H1 (cell line): ENCODE measurements at regions not wholly inside any gene's neighbourhood (a gene's known extent, or its start where the extent isn't known, plus 50 kb on each side); places are given as distances from the start of the nearest gene placed in this dataset.

ENCODE experiments used
- CTCF ChIA-PET: fragments of 300-600 bp; sonication (Branson Sonifier 250); formaldehyde crosslinking; loops from one replicate; lab custom pipeline; 2021; ENCODE audit not compliant: partially characterized antibody; lab: Charles Lee
- POLR2A ChIA-PET: fragments of 300-600 bp; sonication (Branson Sonifier 250); formaldehyde crosslinking; loops from one replicate; lab custom pipeline; 2021; ENCODE audit warnings: inconsistent platforms; ENCODE audit not compliant: partially characterized antibody; lab: Charles Lee
- DNase-seq, 2 experiments: peaks; one replicate each; pipeline versions ENCODE4 v3.0.0 to v3.0.0-alpha.2; 2010 to 2022; ENCODE audit warnings: low spot score in 2 of 2, low read depth in 1 of 2, mixed read lengths in 1 of 2
- FAIRE-seq: peaks from 2 replicates; lab custom pipeline; 2011; peaks lifted over from hg19 to GRCh38; lab: Jason Lieb, UNC
- H2AFZ ChIP-seq: 2 replicates; pipeline ENCODE4 v1.8.1; 2012; ENCODE audit warnings: low read length, inconsistent platforms
- H2AK5ac ChIP-seq: 2 replicates; pipeline ENCODE4 v1.6.1; 2013; ENCODE audit warnings: low read depth, low read length
- H2BK120ac ChIP-seq: replicated peaks from 2 replicates; pipeline ENCODE3; 2013; ENCODE audit warnings: low read depth, low read length, inconsistent platforms
- H2BK12ac ChIP-seq: 2 replicates; pipeline ENCODE4 v1.6.1; 2013; ENCODE audit warnings: low read depth, low read length
- H2BK15ac ChIP-seq: 2 replicates; pipeline ENCODE4 v1.6.1; 2013; ENCODE audit warnings: low read length
- H2BK20ac ChIP-seq: 2 replicates; pipeline ENCODE4 v1.6.1; 2013; ENCODE audit warnings: low read length
- H2BK5ac ChIP-seq: 2 replicates; pipeline ENCODE4 v1.6.1; 2013; ENCODE audit warnings: low read depth, low read length
- H3K14ac ChIP-seq: 2 replicates; pipeline ENCODE4 v1.6.1; 2013; ENCODE audit warnings: inconsistent platforms; ENCODE audit not compliant: insufficient read length
- H3K18ac ChIP-seq: 2 replicates; pipeline ENCODE4 v1.6.1; 2013; ENCODE audit warnings: low read length; ENCODE audit errors: extremely low read depth
- H3K23ac ChIP-seq: 2 replicates; pipeline ENCODE4 v1.6.1; 2013; ENCODE audit warnings: inconsistent platforms; ENCODE audit not compliant: insufficient read length
- H3K23me2 ChIP-seq: 2 replicates; pipeline ENCODE4 v1.6.1; 2013; ENCODE audit warnings: low read depth, low read length
- H3K27ac ChIP-seq: 2 replicates; pipeline ENCODE4 v1.6.1; 2011; ENCODE audit warnings: low read depth, low read length, inconsistent platforms
- H3K27me3 ChIP-seq, 4 experiments: replicated peaks in 1 of 4; 1 replicate in 1 of 4; 2 replicates in 3 of 4; pipeline versions ENCODE4 v1.6.1 to v1.8.1; 2011 to 2013; ENCODE audit warnings: low read length in 3 of 4, mild to moderate bottlenecking in 3 of 4, inconsistent platforms in 2 of 4, mixed read lengths in 2 of 4, moderate library complexity in 1 of 4; ENCODE audit not compliant: control insufficient read depth in 3 of 4, insufficient read depth in 3 of 4; ENCODE audit errors: extremely low read depth in 1 of 4
- H3K36me3 ChIP-seq, 4 experiments: 2 replicates each; pipeline versions ENCODE4 v1.6.1 to v1.8.1; 2011 to 2013; ENCODE audit warnings: mild to moderate bottlenecking in 4 of 4, low read length in 3 of 4, moderate library complexity in 2 of 4, control low read depth in 1 of 4, inconsistent platforms in 1 of 4; ENCODE audit not compliant: insufficient read depth in 4 of 4, control insufficient read depth in 2 of 4
- H3K4ac ChIP-seq: replicated peaks from 2 replicates; pipeline ENCODE3; 2013; ENCODE audit warnings: low read length, low read depth, mixed read lengths, inconsistent platforms; ENCODE audit not compliant: insufficient read length
- H3K4me1 ChIP-seq, 4 experiments: replicated peaks in 1 of 4; 1 replicate in 1 of 4; 2 replicates in 3 of 4; pipeline versions ENCODE4 v1.6.1 to v1.8.1; 2011 to 2013; ENCODE audit warnings: low read length in 3 of 4, inconsistent platforms in 2 of 4, mixed read lengths in 1 of 4; ENCODE audit not compliant: insufficient read depth in 4 of 4, control insufficient read depth in 3 of 4
- H3K4me2 ChIP-seq, 2 experiments: 2 replicates each; pipeline versions ENCODE4 v1.6.1 to v1.8.1; 2011 to 2013; ENCODE audit warnings: low read depth in 2 of 2, low read length in 2 of 2, control low read depth in 1 of 2, inconsistent platforms in 1 of 2, mild to moderate bottlenecking in 1 of 2; ENCODE audit not compliant: insufficient read depth in 1 of 2
- H3K4me3 ChIP-seq, 4 experiments: fragments of 200-600, 300-600 bp in 1 of 4; sonication (generic), shearing (Covaris generic), sonication (Bioruptor Twin) in 1 of 4; 2 replicates each; pipeline versions ENCODE4 v1.5.1 to v1.8.1; 2011 to 2016; ENCODE audit warnings: low read length in 4 of 4, low read depth in 3 of 4, control low read depth in 2 of 4, inconsistent platforms in 2 of 4, mild to moderate bottlenecking in 2 of 4, mixed read lengths in 1 of 4, moderate library complexity in 1 of 4; ENCODE audit not compliant: insufficient read depth in 2 of 4; ENCODE audit errors: extremely low read depth in 1 of 4
- H3K56ac ChIP-seq: replicated peaks from 2 replicates; pipeline ENCODE3; 2013; ENCODE audit warnings: low read depth, mild to moderate bottlenecking, mixed read lengths, low read length, inconsistent platforms; ENCODE audit not compliant: insufficient read length
- H3K79me1 ChIP-seq: 2 replicates; pipeline ENCODE4 v1.6.1; 2013; ENCODE audit warnings: low read depth, low read length, control low read depth
- H3K79me2 ChIP-seq, 2 experiments: 2 replicates each; pipeline versions ENCODE4 v1.6.1 to v1.8.1; 2012 to 2013; ENCODE audit warnings: low read length in 2 of 2, mild to moderate bottlenecking in 2 of 2, inconsistent platforms in 1 of 2; ENCODE audit not compliant: insufficient read depth in 2 of 2, control insufficient read depth in 1 of 2
- H3K9ac ChIP-seq, 4 experiments: replicated peaks in 1 of 4; 1 replicate in 1 of 4; 2 replicates in 3 of 4; pipeline versions ENCODE4 v1.6.1 to v1.8.1; 2011 to 2013; ENCODE audit warnings: low read depth in 3 of 4, low read length in 3 of 4, control low read depth in 2 of 4, mild to moderate bottlenecking in 2 of 4, moderate library complexity in 2 of 4, inconsistent platforms in 1 of 4; ENCODE audit errors: extremely low read depth in 1 of 4
- H3K9me3 ChIP-seq, 2 experiments: 2 replicates each; pipeline versions ENCODE4 v1.6.1 to v1.8.1; 2012 to 2013; ENCODE audit warnings: mild to moderate bottlenecking in 2 of 2, moderate library complexity in 2 of 2, control low read depth in 1 of 2, inconsistent platforms in 1 of 2, low read depth in 1 of 2, low read length in 1 of 2, mixed read lengths in 1 of 2; ENCODE audit not compliant: insufficient read depth in 2 of 2
- H4K20me1 ChIP-seq, 2 experiments: replicated peaks in 1 of 2; 2 replicates each; pipeline versions ENCODE3 to v1.8.1; 2011 to 2013; ENCODE audit warnings: inconsistent platforms in 2 of 2, low read length in 2 of 2, mild to moderate bottlenecking in 1 of 2; ENCODE audit not compliant: insufficient read depth in 2 of 2, control insufficient read depth in 1 of 2
- H4K5ac ChIP-seq: 2 replicates; pipeline ENCODE4 v1.6.1; 2013; ENCODE audit warnings: low read length, low read depth, mixed read lengths, inconsistent platforms; ENCODE audit not compliant: insufficient read length
- H4K8ac ChIP-seq: 2 replicates; pipeline ENCODE4 v1.8.0; 2013; ENCODE audit warnings: mild to moderate bottlenecking, moderate library complexity, low read length, inconsistent platforms; ENCODE audit not compliant: insufficient read depth; ENCODE audit errors: extremely low read depth
- H4K91ac ChIP-seq: replicated peaks from 2 replicates; pipeline ENCODE3; 2013; ENCODE audit warnings: low read length, mixed read lengths, inconsistent platforms; ENCODE audit not compliant: insufficient read length
- ASH2L ChIP-seq: fragments of 200-600, 300-600 bp; sonication (generic); IDR thresholded peaks from one replicate; pipeline ENCODE4 v1.7.1; 2017; ENCODE audit warnings: low read length
- CBX5 ChIP-seq: fragments of 300-800, 300-1000 bp; sonication (generic); IDR thresholded peaks from 2 replicates; pipeline ENCODE4 v1.7.1; 2016; ENCODE audit warnings: antibody characterized with exemption, low read length, low read depth
- CHD1 ChIP-seq: IDR thresholded peaks from 2 replicates; pipeline ENCODE4 v1.6.1; 2012; ENCODE audit warnings: low read depth, low read length, improper control_type of control experiment
- EGR1 ChIP-seq: IDR thresholded peaks from 2 replicates; pipeline ENCODE4 v1.6.1; 2011; ENCODE audit warnings: low read depth, low read length, borderline replicate concordance
- POU5F1 ChIP-seq: IDR thresholded peaks from 2 replicates; pipeline ENCODE4 v1.6.1; 2011; ENCODE audit warnings: low read depth, mild to moderate bottlenecking, low read length, moderate library complexity
- RFX5 ChIP-seq: IDR thresholded peaks from 2 replicates; pipeline ENCODE4 v1.6.1; 2011; ENCODE audit warnings: low read depth, low read length, improper control_type of control experiment, borderline replicate concordance
- RNF2 ChIP-seq: fragments of 200-900, 300-1000 bp; sonication (generic); IDR thresholded peaks from 2 replicates; pipeline ENCODE4 v1.7.1; 2016; ENCODE audit warnings: borderline replicate concordance, low read depth, mild to moderate bottlenecking, antibody characterized with exemption, low read length; ENCODE audit not compliant: poor library complexity, severe bottlenecking; ENCODE audit errors: missing control alignments
- SP1 ChIP-seq: IDR thresholded peaks from 2 replicates; pipeline ENCODE4 v1.6.1; 2011; ENCODE audit warnings: low read depth, low read length
- SUZ12 ChIP-seq: fragments of 200-600 bp; sonication (generic); IDR thresholded peaks from 2 replicates; pipeline ENCODE4 v1.6.1; 2012; ENCODE audit warnings: mild to moderate bottlenecking, inconsistent platforms, low read length, moderate library complexity, mixed read lengths
- TEAD4 ChIP-seq: IDR thresholded peaks from 2 replicates; pipeline ENCODE4 v1.6.1; 2012; ENCODE audit warnings: low read depth, low read length, inconsistent platforms, mixed read lengths
- WGBS, 2 experiments: shearing (Covaris generic) in 1 of 2; methylation state at CpG; one replicate each; pipeline versions ENCODE4 v1.1.6 to v1.1.7; 2013 to 2015; ENCODE audit warnings: low lambda C conversion rate in 2 of 2, mixed read lengths in 2 of 2, inconsistent platforms in 1 of 2, low coverage in 1 of 2, missing lambda C conversion rate in 1 of 2; ENCODE audit not compliant: insufficient replicate concordance in 2 of 2, insufficient coverage in 1 of 2, insufficient read length in 1 of 2; ENCODE audit errors: extremely low coverage in 1 of 2, missing lambda C conversion rate in 1 of 2; 5-methylcytosine and 5-hydroxymethylcytosine counted together
- TF ChIP-seq, protein P1 (sequence below), 3 experiments: IDR thresholded peaks; 1 replicate in 2 of 3; 2 replicates in 1 of 3; pipeline versions ENCODE4 v1.5.1 to v1.6.1; 2011; ENCODE audit warnings: low read length in 3 of 3, mild to moderate bottlenecking in 3 of 3, inconsistent platforms in 2 of 3, low read depth in 1 of 3, moderate library complexity in 1 of 3; ENCODE audit not compliant: insufficient read depth in 1 of 3; ENCODE audit errors: control extremely low read depth in 1 of 3
- TF ChIP-seq, protein P2 (sequence below): IDR thresholded peaks from 2 replicates; pipeline ENCODE4 v1.6.1; 2012; ENCODE audit warnings: inconsistent platforms

DNA sequence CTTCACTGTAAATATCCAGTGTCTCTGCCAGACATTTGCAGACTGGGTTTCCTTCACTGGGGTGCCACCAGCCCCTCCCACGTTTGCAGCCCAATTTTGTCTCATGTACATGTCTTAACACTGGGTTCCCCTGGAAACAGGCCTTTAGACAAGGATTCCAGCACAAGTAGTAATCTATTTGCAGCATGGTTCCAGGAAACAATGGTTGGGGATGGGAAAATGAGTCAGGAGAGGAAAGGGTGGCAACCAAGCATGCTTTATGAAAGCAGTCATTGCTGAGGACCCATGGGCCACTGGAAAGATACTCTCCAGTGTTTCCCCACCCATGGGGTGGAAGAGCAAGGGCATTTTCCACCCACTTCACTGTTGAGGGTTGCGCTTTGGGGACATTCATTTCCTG, 53.6 kb upstream of the FARP1 start:
- Histone ChIP-seq H3K4me3 (no peak overlapping the region), H3K4ac (no peak overlapping the region), H3K36me3 (no peaks in the 10 kb centered on the region), H3K18ac (no peak overlapping the region), H3K79me2 (no peaks in the 10 kb centered on the region), H2BK15ac (no peak overlapping the region), H3K79me1 (no peaks in the 10 kb centered on the region), H3K23ac (no peak overlapping the region), H3K9me3 (peaks cover 0 to 13% of the 10 kb centered on the region in 2 experiments; a peak in 2 of 4 replicates), H3K9ac (no peak overlapping the region), H2BK12ac (no peak overlapping the region), H3K4me1 (no peaks in the 10 kb centered on the region; a peak in 1 of 7 replicates), H3K56ac (no peak overlapping the region), H3K27me3 (peaks cover 0 to 1% (median 0%) of the 10 kb centered on the region in 4 experiments; a peak in 1 of 7 replicates), H4K91ac (no peak overlapping the region), H4K5ac (no peak overlapping the region), H2BK5ac (no peak overlapping the region), H4K20me1 (no peaks in the 10 kb centered on the region), H3K14ac (no peak overlapping the region), H2AK5ac (no peak overlapping the region), H4K8ac (no peak overlapping the region), H3K4me2 (no peak overlapping the region), H3K23me2 (no peaks in the 10 kb centered on the region), H2AFZ (no peak overlapping the region), H2BK120ac (no peak overlapping the region), H2BK20ac (no peak overlapping the region), H3K27ac (no peak overlapping the region)
- WGBS, 2 experiments: 89% methylated on average over 2 of the region's 2 CpGs; no CpG with 5 or more reads in 1 of the 2 experiments
- FAIRE-seq (no peak), DNase-seq (no peak)
- POLR2A ChIA-PET: no interaction called here
- CTCF ChIA-PET: no interaction called here
- TF ChIP-seq EGR1: no peak
- no peak for TF ChIP-seq SP1
- TF ChIP-seq RFX5: no peak
- no peak for TF ChIP-seq CBX5
- no peak for TF ChIP-seq POU5F1
- TF ChIP-seq, protein P1, sequence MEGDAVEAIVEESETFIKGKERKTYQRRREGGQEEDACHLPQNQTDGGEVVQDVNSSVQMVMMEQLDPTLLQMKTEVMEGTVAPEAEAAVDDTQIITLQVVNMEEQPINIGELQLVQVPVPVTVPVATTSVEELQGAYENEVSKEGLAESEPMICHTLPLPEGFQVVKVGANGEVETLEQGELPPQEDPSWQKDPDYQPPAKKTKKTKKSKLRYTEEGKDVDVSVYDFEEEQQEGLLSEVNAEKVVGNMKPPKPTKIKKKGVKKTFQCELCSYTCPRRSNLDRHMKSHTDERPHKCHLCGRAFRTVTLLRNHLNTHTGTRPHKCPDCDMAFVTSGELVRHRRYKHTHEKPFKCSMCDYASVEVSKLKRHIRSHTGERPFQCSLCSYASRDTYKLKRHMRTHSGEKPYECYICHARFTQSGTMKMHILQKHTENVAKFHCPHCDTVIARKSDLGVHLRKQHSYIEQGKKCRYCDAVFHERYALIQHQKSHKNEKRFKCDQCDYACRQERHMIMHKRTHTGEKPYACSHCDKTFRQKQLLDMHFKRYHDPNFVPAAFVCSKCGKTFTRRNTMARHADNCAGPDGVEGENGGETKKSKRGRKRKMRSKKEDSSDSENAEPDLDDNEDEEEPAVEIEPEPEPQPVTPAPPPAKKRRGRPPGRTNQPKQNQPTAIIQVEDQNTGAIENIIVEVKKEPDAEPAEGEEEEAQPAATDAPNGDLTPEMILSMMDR (IDR thresholded peaks at IDR 0.05; ENCODE audit: control extremely low read depth in 1 of 3, insufficient read depth in 1 of 3, low read depth in 1 of 3, low read length in 3 of 3): no peak
- no peak for TF ChIP-seq ASH2L
- no peak for TF ChIP-seq TEAD4
- TF ChIP-seq SUZ12: no peak
- TF ChIP-seq, protein P2, sequence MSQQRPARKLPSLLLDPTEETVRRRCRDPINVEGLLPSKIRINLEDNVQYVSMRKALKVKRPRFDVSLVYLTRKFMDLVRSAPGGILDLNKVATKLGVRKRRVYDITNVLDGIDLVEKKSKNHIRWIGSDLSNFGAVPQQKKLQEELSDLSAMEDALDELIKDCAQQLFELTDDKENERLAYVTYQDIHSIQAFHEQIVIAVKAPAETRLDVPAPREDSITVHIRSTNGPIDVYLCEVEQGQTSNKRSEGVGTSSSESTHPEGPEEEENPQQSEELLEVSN: no peak
- no peak for TF ChIP-seq CHD1
- no peak for TF ChIP-seq RNF2
